Stimulated activated CD4-positive, alpha-beta T cell treated with anti-CD3 and anti-CD28 coated beads, Interleukin-2, amount 100 ng/mL, for 24 hours (primary cell): ENCODE measurements at regions not wholly inside any gene's neighbourhood (a gene's known extent, or its start where the extent isn't known, plus 50 kb on each side); places are given as distances from the start of the nearest gene placed in this dataset.

Experiments used
- DNase-seq, 2 donors: peaks; one replicate each; pipeline ENCODE4 v3.0.0-alpha.2; 2020

DNA sequence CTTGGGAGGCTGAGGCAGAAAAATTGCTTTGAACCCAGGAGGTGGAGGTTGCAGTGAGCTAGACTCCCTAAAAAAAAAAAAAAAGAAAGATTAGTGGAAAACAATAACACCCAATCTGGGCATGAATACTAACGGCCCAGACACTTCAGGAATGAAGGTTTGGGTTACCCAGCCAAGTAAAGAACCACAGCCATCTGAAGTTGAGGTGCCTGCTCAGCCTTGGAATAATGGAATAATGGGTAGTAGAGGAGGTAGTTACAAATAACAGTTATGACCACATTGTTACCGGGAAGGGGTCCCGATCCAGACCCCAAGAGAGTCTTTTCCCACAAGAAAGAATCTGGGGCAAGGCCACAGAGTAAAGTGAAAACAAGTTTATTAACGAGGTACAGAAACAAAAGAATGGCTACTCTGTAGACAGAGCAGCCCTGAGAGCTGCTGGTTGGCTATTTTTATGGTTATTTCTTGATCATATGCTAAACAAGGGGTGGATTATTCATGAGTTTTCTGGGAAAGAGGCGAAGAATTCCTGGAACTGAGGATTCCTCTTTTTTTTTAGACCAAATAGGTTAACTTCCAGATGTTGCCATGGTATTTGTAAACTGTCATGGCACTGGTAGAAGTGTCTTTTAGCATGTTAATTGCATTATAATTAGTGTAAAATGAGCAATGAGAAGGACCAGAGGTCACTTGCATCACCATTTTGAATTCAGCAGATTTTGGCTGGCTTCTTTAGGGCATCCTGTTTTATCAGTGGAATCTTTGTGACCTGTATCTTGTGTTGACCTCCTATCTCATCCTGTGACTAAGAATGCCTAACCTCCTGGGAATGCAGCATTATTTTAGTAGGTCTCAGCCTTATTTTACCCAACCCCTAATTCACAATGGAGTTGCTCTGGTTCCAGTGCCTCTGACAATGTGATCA is 96.2 kb upstream of the HAAO start:
- DNase-seq = no peak

DNA sequence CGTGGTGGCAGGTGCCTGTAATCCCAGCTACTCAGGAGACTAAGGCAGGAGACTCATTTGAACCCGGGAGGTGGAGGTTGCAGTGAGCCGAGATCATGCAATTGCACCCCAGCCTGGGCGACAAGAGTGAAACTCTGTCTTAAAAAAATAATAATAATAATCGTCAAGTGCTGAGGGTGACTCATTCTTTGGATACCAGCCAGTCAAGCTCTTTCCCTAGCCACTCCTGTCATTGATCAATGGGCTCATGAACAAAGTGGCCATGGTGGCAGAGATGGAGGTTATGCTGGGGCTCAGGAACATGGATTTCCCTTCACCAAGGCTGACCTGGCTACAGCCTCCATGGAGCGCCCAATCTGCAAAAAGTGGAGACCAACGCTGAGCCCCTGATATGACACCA is 94.5 kb upstream of the HAAO start:
- no peak for DNase-seq

DNA sequence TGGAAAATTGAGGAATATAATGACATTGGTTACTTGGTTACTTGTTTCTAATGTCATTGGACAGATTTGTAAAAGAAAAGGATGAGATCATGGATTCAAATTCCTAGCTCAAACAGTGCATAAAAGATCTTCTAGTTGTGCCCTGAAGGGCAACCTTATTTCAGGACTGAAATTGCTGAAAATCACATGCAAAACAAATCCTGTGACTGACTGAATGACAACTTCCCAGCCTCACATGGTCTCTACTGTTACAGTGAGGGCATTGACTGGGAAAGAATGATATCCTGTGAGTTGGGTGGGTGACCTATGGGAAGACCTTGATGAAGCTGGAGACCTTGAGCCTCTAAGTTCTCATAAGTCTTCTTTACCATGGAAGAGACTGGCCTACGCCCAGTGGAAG is 90.4 kb upstream of the HAAO start:
- DNase-seq = no peak

DNA sequence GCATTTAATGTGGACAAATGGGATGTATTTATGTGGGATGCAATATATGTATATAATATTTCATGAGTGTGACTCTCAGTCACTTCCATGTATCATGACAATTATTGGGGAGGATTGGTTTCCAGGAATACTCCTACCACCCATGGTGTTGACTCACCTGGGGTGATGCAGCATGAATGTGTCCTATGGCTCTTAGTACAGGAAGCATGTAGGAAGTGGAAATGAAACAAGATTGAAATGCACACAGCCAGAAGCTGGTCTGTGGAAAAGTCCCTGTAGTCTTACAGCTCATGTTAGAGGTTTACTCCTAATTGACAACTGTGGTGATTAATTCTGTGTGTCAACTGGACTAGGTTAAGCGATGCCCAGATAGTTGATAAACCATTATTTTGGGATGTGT is 89.3 kb upstream of the HAAO start:
- no peak for DNase-seq

DNA sequence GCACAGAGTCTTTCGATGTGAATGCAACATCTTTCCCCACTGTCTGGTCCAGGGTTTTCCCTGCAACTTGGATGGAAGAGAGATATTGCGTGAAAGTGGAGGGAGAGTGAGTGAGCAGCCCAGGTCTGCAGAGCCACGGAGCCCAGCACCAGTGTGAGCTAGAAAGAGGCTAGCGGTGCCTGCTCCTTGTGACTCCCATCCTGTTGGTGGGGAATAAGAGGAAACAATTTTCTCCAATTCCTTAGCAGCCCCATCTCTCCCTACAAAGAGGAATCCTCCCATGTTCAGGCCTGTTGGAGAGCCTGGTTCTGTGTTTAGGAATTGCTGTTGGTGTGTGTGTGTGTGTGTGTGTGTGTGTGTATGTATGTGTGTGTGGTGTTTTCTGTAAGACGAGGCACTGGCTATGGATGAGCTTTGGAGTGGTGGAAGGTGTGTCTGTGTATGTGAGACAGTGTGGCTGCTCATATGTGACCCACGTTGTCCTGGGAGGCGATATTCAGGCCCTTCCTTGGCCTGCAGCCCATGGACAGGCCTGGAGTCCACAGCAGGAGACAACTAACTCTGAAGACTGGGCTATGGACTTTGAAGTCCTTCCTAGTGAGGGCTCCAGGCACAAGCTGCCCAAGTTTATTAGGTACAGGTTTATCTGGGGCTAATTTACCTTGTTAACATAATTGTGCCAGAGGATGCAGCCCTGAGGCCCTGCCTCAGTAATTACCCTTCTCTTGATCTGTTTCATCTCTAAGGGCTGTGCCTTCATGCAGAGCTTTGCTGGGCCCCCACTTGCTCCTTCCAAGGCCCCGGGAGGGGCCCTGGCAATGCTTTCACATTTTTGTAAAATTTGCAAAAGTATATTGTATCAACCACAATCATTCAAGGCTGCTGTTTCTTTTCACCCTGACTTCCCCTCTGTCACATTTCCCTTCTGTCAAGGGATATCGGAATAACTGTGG is 88.6 kb upstream of the HAAO start:
- DNase-seq = no peak

DNA sequence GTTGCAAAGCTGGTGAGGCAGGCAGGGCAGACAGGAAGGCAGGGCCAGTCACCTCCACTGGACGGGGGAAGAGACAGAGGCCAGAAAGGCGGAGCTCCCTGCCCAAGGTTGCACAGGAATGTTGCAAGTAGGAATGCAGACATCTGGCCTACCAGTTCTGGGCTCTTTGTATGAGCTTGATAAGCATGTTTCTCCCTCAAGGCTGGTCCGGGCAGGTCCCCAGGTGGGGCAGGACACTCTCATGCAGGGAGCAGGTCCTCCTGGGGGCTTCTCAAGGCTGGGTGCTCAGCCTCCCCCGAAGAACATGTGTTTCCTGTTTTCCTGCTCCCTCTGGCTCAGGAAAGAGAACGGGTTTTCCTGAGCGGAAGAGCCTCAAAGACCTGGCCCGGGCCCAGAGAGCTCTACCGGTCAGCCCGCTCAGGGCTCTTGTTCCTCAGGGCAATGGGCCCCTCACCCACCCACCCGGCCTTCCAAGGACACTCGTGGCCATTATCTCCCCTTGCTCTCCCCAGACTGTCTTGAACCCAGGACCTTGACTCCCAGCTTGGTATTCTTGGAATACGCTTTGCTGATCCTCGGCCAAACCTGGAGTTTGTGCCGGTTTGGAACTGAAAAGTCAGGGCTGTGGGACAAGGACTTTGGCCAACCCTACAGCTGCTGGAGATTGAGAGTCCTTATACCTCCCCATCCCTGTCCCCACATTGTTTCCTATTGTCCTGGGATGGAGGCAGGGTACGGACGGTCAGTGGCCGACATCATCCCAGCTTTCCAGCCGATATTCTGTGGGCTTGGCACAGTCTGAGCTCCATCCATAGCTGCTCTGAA is 87.7 kb upstream of the HAAO start:
- DNase-seq = no peak

DNA sequence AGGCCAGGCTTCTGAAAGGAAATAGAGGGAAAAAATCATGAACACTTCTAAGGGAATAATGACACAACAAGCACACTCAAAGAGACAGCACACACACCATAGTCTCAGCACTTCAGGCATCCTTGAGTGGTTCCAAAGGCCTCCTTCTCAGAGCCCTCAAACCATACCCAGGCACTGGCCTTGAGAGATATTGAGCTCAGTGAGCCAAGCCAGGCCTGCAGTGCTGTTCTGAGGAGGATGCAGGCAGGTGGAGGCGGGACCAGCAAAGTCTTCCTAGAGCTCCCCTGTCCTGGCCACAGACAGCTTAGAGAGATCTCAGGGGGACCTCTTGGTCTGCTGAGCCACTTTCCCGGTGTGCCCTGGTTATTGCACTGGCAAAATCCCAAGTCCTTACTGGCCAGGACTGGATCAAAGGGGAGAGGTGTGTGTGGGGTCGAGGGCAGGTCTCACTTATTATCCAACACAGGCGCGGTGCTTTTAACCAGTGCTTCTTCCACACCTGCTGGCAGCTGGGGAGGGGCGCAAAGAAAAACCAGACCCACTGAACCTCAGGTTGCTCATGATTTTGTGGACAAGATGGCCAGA is 86.8 kb upstream of the HAAO start:
- DNase-seq = no peak

DNA sequence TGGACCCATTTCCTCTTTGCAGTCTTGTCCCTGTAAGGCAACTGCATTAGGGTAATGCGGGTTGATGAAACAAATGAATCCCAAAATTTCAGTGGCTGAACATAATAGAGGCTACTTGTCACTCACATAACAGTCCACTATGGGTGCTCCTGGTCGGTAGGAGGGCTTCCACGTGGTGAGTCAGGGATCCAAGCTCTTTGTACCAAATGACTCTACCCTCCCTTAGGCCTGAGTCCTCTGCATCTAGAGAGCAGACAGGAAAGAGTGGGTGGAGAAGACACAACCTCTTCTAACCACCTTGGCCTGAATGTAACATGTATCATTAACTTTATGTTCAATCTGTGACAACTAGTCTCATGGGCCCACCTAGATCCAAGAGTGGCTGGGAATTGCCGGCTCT is 86.2 kb upstream of the HAAO start:
- DNase-seq = peak in 1 of 2 donors; percentile 21

DNA sequence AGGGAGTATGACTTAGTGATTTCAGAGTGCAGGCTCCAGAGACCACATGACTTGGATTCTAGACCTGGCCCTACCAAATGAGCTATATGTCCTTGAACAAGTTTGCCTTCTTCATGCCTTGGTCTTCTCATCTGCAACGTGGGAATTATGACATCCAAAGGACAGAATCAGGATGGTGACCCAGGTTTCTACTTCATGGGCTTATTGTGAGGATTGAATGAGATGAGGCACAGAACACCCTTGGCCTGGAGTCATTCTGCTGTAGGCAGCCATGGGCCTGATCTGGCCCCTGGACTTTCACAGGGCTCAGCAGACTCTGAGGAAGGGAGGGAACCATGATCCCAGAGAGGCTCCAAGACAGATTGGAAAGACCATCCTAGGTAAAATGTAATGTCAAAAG is 85.6 kb upstream of the HAAO start:
- no peak for DNase-seq

DNA sequence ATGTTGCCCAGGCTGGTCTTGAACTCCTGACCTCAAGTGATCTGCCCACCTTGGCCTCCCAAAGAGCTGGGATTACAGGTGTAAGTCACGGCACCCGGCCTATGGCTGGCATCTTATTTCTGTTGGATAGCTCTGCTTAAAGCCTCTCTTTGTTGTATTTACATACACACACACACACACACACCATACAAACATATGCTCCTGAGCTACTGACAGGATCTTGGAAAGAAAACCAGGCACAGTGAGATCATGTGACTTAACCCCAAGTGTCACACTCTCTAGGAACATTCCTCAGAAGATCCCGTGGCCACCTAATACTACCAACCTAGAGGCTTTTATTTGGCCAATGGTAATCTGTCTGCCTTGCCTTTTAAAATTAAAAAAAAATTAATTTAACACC is 85.1 kb upstream of the HAAO start:
- DNase-seq = no peak

DNA sequence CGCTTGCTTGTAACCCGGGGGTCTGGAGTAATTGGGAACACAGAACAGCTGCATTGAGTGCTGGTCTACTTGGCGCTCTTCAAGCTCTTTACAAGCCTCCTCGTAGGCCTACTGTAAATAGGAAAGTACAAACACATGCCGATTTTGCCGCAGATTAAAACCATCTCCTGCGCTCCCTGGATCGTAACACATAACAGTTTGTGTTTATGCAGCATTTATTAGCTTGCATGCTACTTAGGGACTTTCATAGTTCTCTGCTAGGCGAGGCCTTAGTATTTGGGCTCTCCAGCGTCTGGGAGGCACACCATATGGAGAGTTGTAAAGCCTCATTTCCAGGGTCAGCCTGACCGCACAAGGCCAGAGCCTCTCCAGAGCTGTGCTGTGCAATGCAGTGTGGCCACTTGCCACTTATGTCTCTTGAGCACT is 84.0 kb upstream of the HAAO start:
- DNase-seq = no peak

DNA sequence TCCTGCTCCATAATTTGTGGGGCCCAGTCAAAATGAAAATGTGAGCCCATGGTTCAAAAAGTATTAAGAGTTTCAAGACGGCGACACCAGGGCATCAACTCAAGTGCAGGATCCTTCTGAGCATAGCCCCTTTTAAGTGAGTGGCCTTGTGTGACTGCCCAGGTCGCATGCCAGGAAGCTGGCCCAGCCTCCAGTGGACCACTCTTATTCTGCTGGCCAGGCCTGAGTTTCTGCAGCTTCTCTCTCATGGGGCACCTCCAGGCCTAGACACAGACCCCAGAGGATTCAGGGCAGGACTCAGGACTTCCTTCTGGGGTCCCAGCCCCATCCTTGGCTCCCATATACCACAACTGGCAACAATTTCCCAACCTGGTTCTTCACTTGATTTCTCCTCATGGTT is 83.5 kb upstream of the HAAO start:
- no peak for DNase-seq

DNA sequence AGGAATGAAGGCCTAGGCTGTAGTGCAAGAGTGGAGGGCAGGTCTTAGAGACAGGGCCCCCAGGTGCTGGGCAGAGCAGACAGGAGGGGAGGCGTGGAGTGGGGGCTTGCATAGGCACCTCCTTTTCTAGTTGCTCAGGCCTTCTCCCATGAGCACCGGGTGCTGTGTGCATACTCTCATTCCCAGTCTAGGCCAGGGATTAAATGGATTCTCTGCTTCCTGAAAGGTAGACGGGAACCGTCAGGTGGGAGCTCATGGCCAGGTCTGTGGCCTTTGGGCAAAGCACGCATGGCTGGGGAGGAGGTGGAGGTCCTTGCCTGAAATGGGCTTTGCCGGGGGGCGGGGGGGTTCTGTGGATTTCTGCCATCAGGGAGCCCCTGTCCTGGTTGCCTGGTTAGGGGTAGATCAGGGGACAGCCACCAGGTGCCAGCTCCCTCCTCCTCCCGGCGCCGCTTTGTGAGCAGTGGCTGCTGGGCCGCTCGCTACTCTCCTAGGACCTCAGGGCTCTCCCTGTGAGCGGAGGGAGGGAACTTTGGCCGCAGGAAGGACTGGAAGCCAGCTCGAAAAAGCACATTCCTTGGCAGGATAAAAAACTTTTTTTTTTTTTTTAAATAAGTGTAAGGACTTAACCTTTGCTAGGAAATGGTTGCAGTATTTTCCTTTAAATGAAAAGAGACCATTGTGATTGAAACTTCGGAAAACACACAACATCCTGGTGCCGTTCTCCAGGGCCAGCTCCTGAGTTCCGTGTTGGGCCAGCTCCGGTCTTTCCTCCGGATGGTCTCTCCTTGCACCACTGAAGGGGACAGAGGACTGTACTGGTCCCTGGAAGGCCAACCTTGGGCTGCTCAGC is 82.8 kb upstream of the HAAO start:
- no peak for DNase-seq

DNA sequence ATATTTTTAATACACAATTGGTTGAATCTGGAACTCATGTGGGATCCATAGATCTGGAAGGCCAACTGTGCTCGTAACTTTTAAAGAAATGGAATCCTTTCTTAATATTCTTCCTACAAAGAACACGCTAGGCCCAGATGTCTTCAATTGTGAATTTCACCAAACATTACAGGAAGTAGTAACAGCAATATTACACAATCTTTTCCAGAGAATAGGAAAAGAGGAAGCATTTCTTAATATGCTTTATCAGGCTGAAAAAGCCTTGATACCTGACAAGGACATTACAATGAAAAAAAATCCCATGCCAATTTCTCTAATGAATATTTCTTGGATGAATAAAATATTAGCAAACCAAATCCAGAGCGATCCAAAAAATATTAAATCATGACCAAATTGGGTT is 80.3 kb upstream of the HAAO start:
- no peak for DNase-seq

DNA sequence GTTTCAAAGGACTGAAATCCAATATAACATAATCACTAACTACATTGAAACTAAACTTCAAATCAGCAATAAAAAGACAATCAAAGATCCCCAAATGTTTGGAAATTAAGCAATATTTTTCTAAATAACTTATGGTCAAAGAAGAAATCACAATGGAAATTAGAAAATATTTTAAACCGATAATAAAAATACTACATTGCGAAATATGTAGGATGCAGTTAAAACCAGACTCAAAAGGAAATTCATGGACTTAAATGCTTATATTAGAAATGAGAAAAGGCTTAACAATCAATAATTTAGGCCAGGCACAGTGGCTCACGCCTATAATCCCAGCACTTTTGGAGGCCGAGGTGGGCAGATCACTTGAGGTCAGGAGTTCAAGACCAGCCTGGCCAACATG is 79.0 kb upstream of the HAAO start:
- no peak for DNase-seq

DNA sequence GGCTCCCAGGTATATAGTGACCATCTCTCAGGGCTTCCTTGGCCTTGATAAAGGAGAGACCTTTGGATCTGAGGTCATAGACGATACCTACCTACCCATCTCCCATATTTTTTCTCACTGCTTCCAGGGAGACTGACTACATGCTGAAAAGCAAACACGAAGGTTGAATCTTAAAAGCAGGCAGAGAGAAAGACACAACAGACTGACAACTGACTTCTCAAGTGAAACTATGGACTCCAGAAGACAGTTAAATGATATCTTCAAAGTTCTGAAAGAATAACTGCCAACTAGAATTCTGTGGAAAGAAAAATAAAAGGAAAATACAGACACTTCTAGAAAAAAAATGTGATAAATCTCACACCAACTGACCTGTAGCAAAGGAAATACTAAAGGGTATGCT is 76.5 kb upstream of the HAAO start:
- DNase-seq = no peak

DNA sequence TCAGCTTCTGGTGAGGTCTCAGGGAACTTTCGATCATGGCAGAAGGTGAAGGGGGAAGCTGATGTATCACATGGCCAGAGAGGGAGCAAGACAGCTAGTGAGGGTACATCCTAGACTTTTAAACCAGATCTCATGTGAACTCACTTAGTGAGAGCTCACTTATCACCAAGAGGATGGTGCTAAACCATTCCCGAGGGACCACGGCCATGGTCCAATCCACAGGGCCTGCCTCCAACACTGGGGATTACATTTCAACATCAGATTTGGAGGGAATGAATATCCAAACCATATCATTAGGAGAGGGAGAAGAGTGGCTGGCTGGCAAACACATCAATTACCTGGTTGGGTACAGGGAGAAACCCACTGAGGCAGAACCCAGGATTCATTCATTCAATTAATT is 75.7 kb upstream of the HAAO start:
- DNase-seq = no peak

DNA sequence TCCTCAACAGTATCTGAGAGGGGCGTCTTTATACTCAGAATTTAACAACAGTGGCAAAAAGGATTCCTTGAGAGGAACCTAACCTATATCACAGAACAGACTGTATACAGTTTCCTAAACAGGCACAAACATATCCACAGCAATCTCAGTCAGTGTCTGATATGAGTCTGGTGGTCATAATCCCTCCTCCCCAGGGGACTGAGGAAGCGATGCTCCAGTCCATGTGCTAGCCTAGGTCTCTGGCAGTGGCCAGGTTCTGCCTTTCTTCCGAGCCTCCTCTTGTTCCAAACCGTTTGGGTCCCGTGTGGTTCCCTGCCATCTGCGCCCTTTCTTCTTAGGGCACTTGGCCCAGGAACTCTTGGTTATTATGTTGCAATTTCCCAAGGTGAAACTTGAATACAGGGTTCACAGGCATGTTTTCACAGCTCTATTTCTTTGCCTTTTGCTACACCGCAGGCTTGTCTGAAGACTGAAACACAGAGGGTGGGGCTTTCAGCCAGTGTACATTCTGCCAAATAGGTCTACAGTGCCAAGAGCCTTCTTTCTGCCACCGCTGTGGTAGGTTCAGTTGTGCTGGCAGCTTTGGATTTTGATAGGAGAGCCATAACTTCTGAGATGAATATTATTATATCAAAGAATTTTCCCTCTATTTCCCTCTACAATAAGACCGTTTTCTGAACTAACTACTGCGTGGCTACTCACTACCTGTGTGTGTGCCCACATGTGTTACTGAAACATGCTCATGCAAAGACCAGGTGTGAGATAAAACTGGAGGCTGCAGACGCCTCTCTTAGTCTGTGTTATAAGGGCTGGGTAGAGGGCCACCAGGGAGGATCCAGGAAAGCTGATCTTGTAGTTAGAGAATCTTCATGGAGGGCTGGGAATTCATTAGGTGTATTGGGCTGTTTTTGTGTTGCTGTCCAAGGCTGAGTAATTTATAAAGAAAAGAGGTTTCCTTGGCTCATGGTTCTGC is 75.0 kb upstream of the HAAO start:
- DNase-seq = no peak

DNA sequence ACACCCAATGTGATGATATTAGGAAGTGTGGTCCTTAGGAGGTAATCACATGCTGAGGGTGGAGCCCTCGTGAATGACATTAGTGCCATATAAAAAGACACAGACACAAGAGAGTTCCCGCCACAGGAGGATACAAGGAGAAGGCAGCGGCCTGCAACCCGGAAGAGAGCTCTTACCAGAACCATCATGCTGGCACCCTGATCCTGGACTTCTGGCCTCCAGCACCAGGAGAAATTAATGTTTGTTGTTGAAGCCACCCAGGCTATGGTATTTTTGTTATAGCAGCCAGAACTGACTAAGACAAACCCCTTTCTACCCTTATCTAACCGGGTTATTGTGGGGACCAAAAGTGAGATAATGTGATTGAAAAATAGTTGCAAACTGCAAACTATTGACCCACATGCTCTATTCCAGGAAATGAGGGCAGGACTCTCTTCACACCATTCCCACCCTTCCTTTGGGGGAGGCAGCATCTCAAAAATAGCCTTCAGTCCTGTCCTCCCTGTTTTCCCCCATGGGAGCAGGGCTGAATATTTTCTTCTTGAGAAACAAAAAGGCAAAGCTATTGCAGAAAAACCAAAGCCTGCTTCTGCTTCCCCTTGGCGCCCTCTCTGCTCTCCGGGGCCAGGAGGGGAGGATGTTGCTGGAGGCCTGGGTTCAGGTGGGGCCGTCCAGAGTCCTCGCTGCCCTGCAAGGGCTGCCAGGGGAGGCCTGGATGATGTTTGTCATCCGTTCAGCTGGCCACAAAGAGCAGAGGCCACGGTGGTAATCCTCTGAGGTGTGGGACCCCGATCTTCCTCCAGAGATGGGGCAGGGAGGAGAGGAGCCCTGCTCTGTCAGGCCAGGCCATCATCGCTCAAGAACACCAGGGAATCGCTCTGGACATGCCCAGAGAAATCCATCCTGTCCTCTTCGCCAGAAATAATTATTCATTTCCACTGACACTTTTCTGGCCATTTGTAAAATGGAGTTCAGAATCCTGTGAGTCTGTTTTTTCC is 73.8 kb upstream of the HAAO start:
- no peak for DNase-seq
